HG03457 (cell line): ENCODE measurements at regions not wholly inside any gene's neighbourhood (a gene's known extent, or its start where the extent isn't known, plus 50 kb on each side); places are given as distances from the start of the nearest gene placed in this dataset.

Experiments used
- ATAC-seq: cut with Tn5 transposase; IDR thresholded peaks from one replicate; pipeline ENCODE4 v1.9.1; 2021; ENCODE audit warnings: moderate number of reproducible peaks; ENCODE audit not compliant: unreplicated experiment

DNA sequence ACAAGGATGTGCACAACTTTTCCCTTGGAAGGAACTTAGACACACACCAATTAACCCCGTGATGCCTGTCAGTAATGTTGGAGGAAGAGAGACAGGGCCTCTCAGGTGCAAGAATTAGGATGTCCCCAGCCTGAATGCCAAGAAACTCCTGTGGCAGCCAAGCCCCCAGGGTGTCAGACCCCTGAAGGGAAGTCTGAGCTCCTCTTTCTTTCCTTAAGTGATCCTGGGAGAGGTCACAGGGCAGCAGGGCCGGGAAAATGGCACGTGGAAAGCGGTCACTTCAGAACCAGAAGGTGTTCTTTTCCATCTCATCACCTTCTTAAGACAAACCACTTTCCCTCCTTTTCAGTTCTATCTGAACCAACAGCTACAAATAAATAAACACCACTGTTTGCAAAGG lies 185.9 kb downstream of the ANAPC1 start:
- ATAC-seq = no peak

DNA sequence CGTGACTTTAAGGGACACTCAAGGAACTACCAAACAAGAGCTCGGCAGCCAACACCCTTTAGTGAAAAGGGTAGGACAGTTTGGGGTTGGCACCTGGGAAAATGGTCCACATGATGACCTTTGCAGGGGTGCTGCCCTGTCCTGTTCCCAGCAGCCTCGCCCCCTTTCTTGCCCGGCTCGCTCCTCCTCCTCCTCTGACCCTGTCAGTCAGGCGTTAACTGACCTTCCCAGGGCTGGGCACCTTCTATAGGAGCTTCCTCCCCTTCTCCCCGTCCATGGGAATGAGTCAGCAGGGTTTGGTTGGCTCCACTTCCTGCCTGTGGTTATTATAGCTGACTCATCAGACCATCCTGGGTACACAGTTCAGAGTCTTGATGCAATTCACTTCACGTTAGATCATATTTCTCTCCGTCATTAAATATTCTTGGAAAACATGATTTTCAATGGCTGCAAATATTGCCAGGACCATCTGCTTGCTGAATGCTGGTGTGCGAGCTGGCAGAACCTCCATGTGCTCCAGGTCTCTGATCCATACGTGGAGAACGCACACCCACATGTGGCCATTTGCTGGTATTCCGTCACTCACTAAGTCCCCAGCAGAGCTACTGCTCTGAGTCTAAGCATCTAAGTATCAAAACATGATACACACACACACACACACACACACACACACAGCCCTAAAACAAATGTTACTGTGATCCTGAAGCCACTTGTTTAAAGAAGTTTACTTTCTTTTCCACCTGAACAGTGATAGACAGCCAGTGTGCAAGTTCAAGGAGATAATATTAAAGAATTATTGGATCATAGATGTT lies 185.0 kb downstream of the ANAPC1 start:
- peak; percentile 51 for ATAC-seq

DNA sequence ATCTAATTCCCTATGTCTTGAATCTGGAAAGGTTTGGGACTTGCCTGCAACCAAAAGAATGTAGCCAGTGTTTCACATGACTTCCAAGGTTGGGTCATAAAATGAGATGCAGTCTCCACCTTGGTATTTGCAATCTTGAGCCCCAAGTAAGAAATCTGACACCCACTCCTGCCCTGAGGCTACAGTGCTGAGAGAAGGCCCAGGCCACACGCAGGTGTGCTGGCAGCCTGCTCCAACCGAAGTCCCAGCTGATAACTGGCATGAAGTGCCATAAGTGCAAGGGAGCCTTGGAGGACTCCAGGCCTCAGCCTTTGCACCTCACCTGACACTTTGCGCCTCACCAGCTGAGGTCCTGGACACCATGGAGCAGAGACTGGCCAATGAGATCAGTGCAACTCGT lies 182.7 kb downstream of the ANAPC1 start:
- no peak for ATAC-seq

DNA sequence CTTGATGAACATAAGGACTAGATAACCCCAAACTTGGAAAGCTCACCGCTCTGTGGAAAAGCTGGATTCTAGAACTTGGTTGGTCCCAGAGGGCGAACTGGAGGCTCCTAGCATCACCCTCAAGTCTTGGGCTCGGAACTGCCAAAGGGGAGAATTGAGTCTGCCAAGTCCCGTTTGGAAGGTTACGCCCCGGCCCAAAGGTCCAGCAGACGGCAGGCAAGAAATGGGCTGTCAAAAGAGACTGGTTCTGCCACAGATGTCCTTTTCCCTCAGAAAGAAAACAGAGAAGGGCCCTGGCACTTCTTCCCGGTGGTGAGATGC lies 182.2 kb downstream of the ANAPC1 start:
- no peak for ATAC-seq

DNA sequence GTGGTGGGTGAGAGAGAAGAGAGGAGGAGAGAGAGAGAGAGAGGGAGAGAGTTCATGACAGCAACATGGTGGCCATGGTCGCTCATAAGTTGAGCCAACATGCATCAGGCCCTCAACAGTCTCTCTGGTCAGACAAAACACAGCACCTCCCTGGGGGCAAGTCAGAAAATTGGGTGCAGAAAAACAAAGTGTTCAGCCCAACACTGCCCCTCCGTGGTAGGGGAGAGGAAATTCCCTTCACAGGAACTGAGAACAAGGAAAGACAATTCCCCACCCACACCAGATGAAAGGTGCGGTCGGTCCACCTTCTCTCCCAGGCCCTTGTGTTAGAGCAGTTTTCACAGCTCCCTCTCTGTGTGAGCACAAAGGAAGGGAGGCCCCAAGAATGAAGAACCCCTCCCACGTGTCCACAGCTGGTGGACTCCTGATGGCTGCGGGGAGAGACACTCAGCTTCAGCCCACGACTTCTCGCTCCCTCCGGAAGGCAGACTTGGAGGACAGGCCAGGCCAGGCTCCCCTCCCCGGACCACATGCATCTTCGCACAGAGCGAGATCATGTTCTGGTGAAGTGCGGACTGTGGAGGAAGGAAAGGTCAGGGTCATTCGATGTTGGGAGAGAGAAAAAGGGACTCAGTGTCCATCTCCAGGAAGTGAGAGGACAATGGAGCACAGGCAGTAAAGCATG lies 181.7 kb downstream of the ANAPC1 start:
- ATAC-seq = no peak

DNA sequence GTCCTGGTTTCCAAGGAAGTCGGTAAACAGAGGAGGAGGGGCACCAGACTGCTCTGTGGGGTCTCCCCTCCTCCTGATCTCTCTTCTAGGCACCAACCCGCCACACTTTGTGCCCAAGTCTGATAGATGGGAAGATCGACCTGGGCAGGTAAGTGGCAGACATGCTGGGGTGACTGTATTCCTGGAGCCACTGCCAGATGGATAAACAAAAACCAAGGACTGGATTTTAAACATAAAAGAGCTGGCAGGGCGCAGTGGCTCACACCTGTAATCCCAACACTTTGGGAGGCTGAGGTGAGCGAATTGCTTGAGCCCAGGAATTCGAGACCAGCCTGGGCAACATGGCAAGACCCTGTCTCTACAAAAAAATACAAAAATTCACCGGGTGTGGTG lies 181.2 kb downstream of the ANAPC1 start:
- no peak for ATAC-seq

DNA sequence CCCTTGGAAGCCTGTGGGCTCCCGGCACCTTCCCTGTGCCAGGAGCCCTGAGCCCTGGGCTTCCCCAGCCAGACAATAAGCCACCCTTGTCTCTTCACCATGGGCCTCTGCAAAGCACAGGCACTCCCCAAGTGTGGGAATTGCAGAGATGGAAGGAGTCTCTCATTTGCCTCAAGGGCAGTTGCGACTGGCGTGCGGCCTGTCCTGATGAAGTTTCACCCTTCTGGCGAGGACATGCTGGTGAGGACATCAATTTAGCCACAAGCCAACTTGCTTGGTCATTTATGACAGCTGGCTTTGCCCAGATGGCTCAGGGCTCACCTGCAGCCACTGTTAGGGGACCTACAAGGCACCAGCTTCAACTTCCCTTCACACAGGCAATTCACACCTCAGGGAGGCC lies 180.2 kb downstream of the ANAPC1 start:
- no peak for ATAC-seq

DNA sequence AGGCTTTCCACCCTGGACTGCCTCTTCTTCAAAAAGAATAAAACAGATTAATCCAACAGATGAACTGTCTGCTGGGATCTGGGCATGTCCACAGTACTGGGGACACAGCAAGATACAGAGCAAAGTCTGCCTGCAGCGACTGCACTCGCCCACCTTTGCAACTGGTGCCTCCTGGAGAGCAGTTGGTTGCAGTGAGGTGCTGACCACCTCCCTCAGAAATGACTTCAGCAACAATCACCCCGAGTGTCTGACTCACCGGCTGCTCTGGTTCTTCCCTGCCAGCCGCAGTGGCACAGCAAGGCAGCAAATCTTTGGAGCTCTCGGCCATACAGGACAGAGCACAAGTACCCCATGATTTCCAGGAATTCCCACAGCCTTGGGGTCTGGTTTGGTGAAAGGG lies 179.7 kb downstream of the ANAPC1 start:
- no peak for ATAC-seq

DNA sequence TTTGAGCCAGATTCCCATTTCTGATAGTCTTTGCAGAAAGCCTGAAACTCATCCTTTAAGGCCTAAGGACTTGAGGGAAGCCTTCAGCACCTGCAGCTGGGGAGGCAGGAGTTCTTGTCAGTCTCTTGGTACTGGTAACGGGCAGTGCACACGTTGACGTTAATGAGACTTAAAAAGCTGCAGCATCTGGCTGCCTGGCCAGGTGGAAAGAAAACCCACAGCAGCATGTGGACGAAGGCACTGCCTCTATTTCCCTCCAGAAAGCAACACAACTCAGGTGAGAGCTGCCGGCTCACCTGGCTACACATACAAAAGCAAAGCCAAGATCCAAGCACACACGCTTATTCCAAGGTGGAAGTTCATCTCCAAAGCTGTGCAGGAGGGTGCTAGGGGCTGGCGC lies 178.8 kb downstream of the ANAPC1 start:
- peak; percentile 21 for ATAC-seq

DNA sequence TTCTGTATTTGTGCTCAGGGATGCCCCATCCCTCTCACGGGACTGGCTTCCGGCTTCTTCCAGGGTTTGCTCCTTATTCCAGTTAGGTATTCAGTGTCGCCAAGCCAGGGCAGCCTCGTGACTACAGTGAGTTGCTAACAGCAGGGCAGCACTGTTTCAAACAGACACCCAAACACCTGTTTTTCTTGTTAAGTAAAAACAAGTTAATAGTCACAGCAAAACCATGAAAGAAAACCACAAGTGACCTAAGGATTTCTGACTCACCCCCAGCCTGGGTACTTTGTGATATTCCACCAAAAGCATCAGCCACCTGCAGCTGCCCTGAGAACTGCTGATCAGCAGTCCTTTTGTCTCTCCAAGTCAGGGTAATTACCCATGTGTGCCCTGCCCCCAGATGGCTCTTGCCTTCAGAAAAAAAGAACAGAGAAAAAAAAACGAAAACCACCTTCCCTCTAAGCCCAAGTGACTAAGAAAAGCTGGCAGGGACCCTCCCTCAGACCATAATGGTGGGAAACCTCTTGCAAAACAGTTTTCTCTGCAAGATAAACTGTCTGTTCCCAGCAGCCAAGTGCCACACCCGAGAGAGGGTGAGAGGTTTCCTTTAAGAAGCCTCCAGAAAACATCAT lies 178.2 kb downstream of the ANAPC1 start:
- peak; percentile 66 for ATAC-seq

DNA sequence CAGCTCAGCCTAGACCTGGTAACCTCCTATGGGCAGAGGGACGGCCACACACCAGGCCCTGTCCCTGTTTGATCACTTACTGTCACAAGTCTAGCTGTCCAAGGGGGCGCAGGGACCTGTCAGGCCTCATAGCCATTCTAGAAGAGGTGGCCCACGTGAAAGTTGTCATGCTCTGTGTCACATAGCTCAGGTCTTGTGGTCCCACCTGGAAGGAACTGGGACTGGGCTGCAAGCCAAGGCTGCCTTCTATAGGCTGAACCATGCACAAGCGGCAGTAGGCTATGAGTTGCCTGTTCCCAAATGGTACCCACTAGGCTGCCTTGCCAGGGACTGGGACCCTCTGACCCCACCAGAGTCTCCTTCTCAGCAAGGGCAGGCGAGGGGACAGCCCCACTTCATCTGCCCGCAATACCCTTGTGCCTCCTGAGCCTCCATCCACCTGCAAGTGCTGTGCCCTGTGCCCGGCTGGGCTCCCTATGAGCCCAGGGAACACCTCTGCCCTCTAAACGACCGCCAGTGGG lies 177.5 kb downstream of the ANAPC1 start:
- ATAC-seq = no peak

DNA sequence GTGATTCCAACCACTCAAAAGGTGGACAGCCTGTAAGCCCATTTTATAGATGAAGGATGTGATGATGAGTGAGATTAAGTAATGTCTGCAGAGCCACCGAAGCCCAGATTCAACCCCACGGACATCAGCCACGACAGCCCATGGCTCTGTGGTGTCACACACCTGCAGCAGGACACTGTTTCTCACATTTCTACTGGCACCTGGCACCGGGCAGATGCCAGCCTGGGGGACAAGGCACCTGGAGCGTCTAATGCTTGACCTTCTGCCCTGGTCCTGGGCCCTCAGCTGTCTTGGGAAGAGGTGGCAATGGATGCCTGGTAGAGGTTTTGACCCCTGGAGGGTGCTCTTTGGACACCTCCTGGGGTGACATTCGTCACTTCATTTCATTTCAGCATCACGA lies 176.3 kb downstream of the ANAPC1 start:
- no peak for ATAC-seq

DNA sequence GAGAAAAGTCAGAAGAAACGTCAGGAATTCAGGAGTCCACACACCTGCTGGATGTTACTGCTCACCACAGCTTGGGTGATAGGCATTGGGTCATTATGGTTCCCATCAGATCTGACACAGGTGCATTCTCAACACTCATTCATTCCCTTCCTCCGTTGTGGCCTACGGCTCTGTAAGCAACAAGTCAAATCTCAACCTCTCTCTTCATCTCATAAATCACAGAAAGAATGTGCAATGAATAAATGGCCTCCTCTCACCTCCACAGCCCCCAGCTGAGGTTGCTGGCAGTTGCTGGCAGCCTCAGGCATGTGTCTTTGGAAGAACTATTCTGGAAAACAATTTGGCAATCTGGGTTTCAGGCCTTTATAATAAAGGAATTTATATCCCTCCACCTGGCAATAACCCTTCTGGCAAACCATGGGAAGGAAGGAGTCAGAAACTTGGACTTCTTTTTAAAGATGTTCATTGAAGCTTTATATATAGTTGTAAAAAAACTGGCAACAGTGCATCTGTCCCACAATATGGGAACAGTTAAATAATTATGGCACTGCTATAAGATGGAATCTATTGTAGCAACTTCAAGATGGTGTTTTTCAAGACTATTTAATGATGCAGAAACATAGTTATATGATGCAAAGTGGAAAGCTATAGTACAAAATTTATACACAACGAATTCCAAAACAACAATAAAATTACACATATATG lies 175.4 kb downstream of the ANAPC1 start:
- ATAC-seq = no peak

DNA sequence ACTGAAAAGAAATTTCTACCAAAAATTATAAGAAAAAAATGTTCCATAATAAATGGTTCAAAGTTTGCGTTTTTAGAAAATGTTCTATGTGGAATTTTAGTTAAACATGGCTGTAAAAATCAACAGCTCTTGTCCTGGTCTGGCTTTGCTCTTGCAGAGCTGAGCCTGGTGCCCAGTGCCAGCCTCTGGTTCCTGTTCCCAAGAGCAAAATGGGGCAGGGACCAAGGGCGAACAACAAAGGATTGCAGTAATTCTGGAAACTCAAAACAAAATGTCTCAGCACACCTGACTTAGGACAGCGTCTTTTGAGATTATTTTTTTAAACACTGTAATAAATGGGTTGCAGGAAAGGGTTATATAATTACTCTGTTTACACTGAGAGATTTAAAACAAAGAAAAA lies 174.7 kb downstream of the ANAPC1 start:
- ATAC-seq = no peak

DNA sequence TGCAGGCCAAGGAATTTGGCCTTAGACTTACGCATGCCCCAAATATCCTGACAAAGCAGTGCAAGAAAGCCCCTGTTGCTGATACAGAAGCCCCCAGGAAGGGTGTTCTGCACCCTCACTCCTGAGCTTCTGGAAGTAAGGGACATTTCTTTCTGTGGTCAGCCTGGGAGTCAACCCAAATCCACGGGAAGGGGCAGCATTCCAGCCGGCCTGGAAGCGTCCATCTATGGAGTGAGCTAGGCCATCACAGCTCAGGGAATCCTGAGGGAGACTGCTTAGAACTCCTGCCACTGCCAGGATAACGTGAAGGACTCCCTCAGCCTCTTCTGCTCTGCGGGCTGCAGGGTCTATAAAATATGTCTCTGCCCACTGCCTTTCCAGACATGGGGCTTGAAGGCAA lies 173.9 kb downstream of the ANAPC1 start:
- no peak for ATAC-seq

DNA sequence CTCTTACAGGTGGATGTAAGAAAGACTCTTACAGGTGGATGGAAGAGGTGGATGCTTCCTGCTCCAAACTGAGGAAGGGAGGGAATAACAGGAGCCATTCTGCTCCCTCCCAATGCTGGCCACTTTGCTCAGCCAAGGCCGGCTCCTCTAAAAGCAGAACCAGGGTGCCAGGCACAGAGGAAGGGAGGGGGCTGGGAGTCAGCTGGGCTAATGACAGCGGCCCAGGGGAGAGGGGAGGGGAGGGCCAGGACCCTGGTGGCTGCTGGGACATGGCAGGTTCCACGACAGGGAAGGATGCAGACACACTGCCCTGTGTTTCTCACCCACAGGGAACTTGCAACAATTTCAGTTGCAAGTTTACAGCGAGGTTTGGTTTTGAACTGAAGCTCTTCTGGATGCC lies 173.4 kb downstream of the ANAPC1 start:
- no peak for ATAC-seq

DNA sequence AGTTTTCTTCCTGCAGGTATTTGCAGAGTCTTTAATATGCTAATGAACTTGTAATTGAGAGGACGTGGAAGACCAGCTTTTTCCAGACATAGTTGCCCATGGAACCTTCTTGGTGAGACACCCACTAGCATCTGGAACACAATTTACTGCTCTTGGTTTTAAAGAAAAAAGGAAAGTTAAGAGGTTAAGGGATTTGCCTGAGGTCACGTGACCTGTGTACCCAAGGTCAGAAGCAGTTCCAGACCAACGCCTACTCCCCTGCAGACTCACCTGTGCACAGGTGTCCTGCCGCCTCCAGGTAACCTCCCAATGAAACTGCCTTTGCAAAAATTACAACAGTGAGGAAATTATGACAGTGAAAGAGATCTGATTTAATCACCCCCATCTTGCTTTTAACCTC lies 172.7 kb downstream of the ANAPC1 start:
- no peak for ATAC-seq

DNA sequence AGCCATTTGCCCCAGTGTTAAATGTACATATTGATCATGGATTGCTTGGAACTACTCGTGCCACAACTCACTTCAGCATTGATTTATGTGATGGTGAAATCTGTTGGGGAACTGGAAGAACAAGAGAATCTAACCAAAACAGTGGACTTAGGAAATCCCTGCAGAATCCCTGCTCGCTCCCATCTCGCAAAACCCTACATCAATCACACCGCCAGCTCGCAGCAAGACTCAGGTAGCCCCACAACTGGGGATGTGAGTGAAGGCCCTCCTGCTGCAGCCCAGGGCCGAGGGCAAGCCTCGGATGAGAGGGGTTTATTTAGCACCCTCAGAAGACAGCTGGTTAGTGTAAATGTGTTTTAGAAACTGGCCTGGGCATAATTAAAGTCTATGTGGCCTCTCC lies 171.6 kb downstream of the ANAPC1 start:
- no peak for ATAC-seq

DNA sequence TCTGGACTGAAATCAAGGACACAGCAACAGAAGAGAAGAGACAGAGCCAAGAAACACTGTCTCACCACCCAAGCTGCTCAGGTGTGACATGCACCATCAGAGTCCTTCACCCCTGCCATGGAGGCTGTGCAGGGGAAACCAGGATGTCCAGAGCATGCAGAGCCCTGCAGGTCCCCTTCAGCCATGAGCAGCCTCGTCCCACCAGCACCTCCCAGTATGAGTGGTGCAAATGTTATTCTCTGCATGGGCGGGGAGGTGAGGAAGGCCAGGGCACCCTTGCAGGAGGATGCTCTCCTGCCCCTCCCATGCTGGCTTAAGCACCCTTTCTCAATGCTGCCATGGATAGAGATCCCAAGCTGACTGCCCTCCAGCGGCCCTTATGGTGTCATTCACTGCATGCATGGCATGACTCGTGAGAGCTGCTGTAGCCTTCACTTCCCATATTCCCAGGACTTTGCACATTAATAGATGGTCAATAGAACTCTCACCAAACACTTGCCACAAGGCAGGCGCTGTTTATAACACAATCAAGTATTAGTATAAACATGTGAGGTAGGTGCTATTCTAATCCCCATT lies 171.0 kb downstream of the ANAPC1 start:
- ATAC-seq = no peak

DNA sequence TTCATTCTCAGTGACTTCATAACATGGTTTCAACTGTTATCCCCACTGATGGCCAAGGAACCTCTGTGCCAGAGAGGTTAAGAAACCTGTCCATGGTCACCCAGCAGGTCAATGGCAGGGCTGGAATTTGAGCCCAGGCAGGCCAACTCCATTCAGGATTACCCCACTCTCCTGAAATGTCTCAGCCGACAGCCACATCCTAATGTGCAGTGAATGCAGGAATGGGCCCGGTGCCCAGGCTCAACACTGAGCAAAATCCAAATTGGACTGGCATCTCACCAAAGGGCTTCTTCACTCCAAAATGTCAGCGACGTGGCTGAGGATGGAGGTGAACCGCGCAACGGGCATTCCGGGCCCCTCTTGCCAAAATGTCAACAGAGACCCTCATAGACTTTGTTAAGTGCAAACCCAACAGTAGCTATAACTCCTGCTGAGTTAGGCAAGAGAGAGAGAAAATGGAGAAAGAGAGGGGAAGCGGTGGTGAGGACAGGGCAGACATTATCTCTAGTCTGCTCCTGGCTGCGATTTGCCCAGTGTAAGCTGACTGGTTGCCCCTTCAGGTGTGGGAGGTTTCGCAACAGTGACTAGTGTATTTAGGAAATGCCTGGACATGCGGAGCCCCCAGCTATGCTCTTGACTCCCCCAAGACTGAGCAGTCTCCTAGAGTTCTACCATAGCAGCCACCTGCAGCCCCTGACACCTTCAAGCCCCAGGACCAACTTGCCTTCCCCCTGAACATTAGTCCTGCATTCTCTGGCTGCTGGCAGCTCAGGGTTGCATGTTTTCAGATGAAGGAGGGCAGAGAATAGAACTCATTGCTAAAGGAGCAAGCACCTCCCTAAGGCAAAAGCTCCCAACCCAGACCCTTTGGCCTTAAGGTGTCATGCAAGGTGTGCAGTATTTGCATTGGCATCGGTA lies 167.7 kb downstream of the ANAPC1 start:
- ATAC-seq = no peak
